Thyroid gland (tissue), 4 donors: ENCODE measurements at regions not wholly inside any gene's neighbourhood (a gene's known extent, or its start where the extent isn't known, plus 50 kb on each side); places are given as distances from the start of the nearest gene placed in this dataset. TPM values are rescaled to one million over a fixed set of nuclear protein-coding genes. Genes with fewer than 3 reads are reported as not detected.

Source experiments
- DNase-seq, 2 donors: peaks; one replicate each; pipeline ENCODE4 v3.0.0-alpha.2; 2019
- H3K27ac ChIP-seq, 3 donors: fragments of 200-600 bp; sonication (generic); 1 replicate in 2 of 3; 2 replicates in 1 of 3; pipeline ENCODE4 v1.5.1; 2016 to 2019; ENCODE audit warnings: mild to moderate bottlenecking in 1 of 3, moderate library complexity in 1 of 3
- H3K27me3 ChIP-seq: fragments of 200-600 bp; sonication (generic); one replicate; pipeline ENCODE4 v1.5.1; 2019
- H3K36me3 ChIP-seq, 2 donors: fragments of 200-600 bp; sonication (generic); one replicate each; pipeline ENCODE4 v1.5.1; 2016 to 2019
- H3K4me1 ChIP-seq, 2 donors: fragments of 200-600 bp; sonication (generic); one replicate each; pipeline ENCODE4 v1.5.1; 2017 to 2019
- H3K4me3 ChIP-seq, 3 donors: fragments of 200-600 bp; sonication (generic); replicated peaks in 1 of 3; 1 replicate in 2 of 3; 2 replicates in 1 of 3; pipeline ENCODE4 v1.5.1; 2016; ENCODE audit warnings: mild to moderate bottlenecking in 1 of 3
- H3K9me3 ChIP-seq: fragments of 200-600 bp; sonication (generic); one replicate; pipeline ENCODE4 v1.5.1; 2017
- POLR2A ChIP-seq, 2 donors: fragments of 450-650 bp; IDR thresholded peaks; one replicate each; pipeline ENCODE4 v1.6.1; 2017; ENCODE audit warnings: antibody characterized with exemption in 2 of 2, mild to moderate bottlenecking in 2 of 2, moderate library complexity in 1 of 2
- WGBS, 2 donors: methylation state at CpG; one replicate each; pipeline ENCODE4 v1.1.5; 2017; 5-methylcytosine and 5-hydroxymethylcytosine counted together
- intact Hi-C: fragments of 100-400 bp; cut with DNase I; formaldehyde crosslinking; loops from one replicate; pipeline ENCODE4 v1.15.1; 2023
- small RNA-seq: library from RNA; depleted of rRNA; stranded (forward); fragments of <200 nt; gene quantifications from one replicate; pipeline ENCODE3, GENCODE V24; 2016
- TF ChIP-seq, protein P1 (sequence below), 6 experiments: fragments of 200-600 bp in 3 of 6; fragments of 450-650 bp in 3 of 6; sonication (generic) in 3 of 6; IDR thresholded peaks; one replicate each; pipeline ENCODE4 v1.5.1; 2016 to 2019; ENCODE audit warnings: antibody characterized with exemption in 6 of 6, mild to moderate bottlenecking in 2 of 6, inconsistent platforms in 1 of 6, moderate library complexity in 1 of 6

DNA sequence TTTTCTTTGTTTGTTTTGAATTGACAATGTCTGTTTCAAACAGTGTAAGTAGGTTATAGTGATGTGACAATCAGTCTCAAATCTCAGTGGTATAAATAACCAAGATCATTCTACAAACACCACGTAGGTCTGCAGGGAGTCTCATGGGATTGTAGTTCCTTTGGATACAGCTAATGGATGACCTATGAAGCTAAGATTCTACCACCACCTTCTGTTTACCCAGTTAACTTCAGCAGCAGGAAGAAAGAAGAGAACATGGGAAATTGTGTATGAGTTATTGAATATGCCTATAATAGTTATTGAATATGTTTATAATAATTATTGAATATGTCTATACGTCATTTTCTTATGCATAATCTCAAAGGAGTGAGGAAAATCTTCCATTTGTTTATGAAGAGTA, 63.9 kb upstream of the SLITRK5 start:
- H3K4me1 ChIP-seq: no peaks in the 10 kb centered on the region
- no peaks in the 10 kb centered on the region for H3K36me3 ChIP-seq
- intact Hi-C loops: no loop called here
- DNase-seq: no peak
- TF ChIP-seq POLR2A (IDR thresholded peaks at IDR 0.05): no peak
- TF ChIP-seq, protein P1, sequence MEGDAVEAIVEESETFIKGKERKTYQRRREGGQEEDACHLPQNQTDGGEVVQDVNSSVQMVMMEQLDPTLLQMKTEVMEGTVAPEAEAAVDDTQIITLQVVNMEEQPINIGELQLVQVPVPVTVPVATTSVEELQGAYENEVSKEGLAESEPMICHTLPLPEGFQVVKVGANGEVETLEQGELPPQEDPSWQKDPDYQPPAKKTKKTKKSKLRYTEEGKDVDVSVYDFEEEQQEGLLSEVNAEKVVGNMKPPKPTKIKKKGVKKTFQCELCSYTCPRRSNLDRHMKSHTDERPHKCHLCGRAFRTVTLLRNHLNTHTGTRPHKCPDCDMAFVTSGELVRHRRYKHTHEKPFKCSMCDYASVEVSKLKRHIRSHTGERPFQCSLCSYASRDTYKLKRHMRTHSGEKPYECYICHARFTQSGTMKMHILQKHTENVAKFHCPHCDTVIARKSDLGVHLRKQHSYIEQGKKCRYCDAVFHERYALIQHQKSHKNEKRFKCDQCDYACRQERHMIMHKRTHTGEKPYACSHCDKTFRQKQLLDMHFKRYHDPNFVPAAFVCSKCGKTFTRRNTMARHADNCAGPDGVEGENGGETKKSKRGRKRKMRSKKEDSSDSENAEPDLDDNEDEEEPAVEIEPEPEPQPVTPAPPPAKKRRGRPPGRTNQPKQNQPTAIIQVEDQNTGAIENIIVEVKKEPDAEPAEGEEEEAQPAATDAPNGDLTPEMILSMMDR (IDR thresholded peaks at IDR 0.05): no peak
- H3K4me3 ChIP-seq: no peak overlapping the region
- H3K27me3 ChIP-seq: no peaks in the 10 kb centered on the region
- WGBS, 2 donors: 56 to 64% methylated on average over 2 of the region's 2 CpGs
- H3K9me3 ChIP-seq: no peaks in the 10 kb centered on the region
- no peak overlapping the region for H3K27ac ChIP-seq

DNA sequence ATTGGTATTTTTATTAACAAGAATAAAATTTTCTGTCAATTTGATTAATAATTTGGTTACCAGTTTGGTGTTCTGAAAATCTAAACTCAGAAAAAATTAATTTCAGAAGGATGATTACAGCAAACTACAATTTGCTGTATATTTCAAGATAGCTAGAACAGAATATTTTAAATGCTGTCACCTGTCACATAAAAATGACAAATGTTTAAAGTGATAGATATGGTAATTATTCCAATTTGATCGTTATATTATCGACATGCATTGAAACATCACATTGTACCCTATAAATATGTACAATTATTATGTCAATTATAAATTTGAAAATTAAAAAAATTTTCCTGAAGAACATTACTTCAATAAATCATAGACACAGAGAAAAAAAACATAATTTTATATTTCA, 56.9 kb upstream of the SLITRK5 start:
- H3K4me3 ChIP-seq: no peak overlapping the region
- H3K4me1 ChIP-seq: no peaks in the 10 kb centered on the region
- no peak for TF ChIP-seq POLR2A (IDR thresholded peaks at IDR 0.05)
- TF ChIP-seq, protein P1 (IDR thresholded peaks at IDR 0.05): no peak
- intact Hi-C loops: no loop called here
- no peaks in the 10 kb centered on the region for H3K27me3 ChIP-seq
- WGBS, 2 donors: 92 to 97% methylated on average over 2 of the region's 2 CpGs
- no peaks in the 10 kb centered on the region for H3K9me3 ChIP-seq
- no peak for DNase-seq
- H3K27ac ChIP-seq: no peak overlapping the region
- H3K36me3 ChIP-seq: no peaks in the 10 kb centered on the region

Small RNA genes in the stretch of these regions (small RNA-seq; reads per million reads assigned to genes)
- not detected for gene UBBP5
